Right lobe of liver (tissue), 4 donors: ENCODE measurements at regions not wholly inside any gene's neighbourhood (a gene's known extent, or its start where the extent isn't known, plus 50 kb on each side); places are given as distances from the start of the nearest gene placed in this dataset.

Experiments
- CTCF ChIP-seq, 4 donors: fragments of 200-600 bp in 3 of 4; fragments of 450-650 bp in 1 of 4; IDR thresholded peaks; one replicate each; pipeline versions ENCODE4 v1.5.1 to v1.8.0; 2016 to 2022; ENCODE audit warnings: antibody characterized with exemption in 4 of 4, mild to moderate bottlenecking in 2 of 4
- POLR2A ChIP-seq: fragments of 450-650 bp; IDR thresholded peaks from one replicate; pipeline ENCODE4 v1.6.1; 2017; ENCODE audit warnings: antibody characterized with exemption, mild to moderate bottlenecking
- donor health status: DM: no; HTN: no; CAD: no.
- donor health status: DM: no; HTN: no; CAD: no.
- donor health status: DM: no; HTN: yes; CAD: no.

GRCh38 chr4:116118221-116118620, 967.2 kb downstream of the TRAM1L1 start:
- TF ChIP-seq CTCF (IDR thresholded peaks at IDR 0.05) (no peak), POLR2A (no peak)
